ACHN (cell line): ENCODE measurements at regions not wholly inside any gene's neighbourhood (a gene's known extent, or its start where the extent isn't known, plus 50 kb on each side); places are given as distances from the start of the nearest gene placed in this dataset.
"Not testable (repeated sequence)": the region's sequence is repeated elsewhere in the genome, so short reads cannot be mapped to it uniquely, and the experiment has no call there.

Experiments used
- DNase-seq: peaks from one replicate; pipeline ENCODE4 v3.0.0-alpha.2; 2015
- in situ Hi-C: cut with HindIII; loops from 2 replicates; pipeline ENCODE4 v1.10.0; 2017; ENCODE audit warnings: low sequenced_read_pairs, low pct_ligation_motif_present, low pct_unique_long_range_greater_than_20kb

DNA sequence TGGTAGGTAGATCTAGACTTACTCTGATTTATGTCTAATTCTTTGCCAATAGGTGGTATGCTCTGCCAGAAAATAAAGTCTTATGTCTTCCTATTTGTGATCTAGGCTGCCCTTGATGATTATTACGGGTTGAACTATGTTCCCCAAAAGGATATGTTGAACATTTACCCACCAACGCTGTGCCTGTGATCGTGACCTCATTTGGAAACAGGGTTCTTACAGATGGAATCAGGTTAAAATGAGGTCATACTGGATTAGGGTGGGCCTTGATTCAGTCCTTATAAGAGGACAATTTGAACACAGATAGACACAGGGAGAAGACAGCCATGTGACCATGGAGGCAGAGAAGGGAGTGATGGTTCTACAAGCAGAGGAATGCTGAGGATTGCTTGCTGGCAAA, 95.1 kb upstream of the BCAR3 start:
- in situ Hi-C loops = no loop called here
- no peak for DNase-seq

DNA sequence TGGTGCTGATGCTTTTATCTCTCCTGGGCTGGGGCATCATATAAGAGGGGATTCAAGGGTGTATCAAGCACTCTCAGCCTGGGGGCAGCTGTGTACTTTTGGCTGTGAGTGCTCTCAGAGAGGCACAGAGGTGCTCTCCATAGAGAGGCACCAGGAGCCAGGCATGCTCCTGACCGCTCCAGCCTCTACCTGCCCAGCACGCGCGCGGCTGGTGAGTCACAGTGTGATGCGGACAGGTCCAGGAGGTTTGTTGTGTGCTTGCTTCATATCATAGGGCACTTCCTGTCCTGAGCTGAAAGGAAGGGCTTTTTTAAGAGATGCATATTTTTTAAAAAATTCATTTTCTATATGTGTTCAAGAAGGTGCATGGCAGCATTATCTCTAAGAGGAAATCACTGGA, 93.6 kb upstream of the BCAR3 start:
- DNase-seq = no peak
- in situ Hi-C loops = no loop called here

DNA sequence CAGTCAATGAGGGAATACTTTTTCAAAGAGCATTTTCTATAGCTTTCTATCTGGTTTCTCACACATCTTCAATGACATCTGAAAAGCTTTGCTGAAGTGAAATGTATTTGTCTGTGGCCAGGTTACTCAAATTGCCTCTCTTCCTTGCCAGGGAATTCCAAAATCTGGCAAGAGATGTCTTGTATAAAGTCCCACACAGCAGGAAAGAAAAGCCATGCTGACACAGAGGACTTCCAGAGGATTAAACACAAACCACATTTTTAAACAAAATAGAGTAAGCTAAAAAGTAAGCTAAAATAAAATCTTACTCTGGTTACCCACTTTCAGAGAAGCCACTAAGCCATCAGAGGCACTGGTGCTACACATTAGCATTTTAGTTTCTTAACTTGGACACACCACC, 93.1 kb upstream of the BCAR3 start:
- DNase-seq = no peak
- in situ Hi-C loops = no loop called here

DNA sequence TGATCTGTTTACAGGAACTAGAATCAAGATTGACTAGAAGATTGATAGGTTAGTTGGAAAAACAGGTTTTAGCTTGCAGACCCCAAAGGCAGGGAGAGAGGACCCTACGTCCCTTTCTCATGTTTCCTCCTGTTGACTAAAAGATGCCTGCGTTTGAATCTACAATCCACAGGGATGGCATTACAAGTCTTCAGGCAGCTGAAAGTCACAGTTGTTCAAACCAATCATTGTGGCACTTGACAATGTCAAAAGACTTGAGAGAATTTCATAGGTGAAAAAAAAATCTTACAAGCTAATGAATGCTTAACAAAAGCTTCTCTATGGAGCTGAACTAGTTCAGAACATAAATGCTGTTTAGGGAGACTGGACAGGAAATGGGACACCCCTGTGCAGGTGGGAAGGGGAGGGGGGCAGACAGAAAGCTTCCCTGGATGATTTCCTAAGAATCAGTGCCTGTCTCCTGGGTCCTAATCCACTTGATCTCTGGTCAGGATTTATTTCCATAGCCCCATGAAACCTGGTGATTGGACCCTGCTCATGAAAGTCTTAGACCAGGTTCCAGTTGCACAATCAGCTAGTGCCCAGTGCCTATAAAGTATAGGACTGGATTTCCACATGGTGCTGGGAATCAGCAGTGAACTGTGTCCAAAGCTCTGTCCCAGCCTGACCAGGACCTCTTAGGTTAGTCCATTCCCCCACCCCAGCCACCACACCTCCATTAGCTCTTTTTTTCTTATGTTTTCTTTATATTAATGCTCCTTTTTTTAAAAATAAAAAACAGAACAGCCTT, 91.6 kb upstream of the BCAR3 start:
- in situ Hi-C loops = no loop called here
- DNase-seq = no peak

DNA sequence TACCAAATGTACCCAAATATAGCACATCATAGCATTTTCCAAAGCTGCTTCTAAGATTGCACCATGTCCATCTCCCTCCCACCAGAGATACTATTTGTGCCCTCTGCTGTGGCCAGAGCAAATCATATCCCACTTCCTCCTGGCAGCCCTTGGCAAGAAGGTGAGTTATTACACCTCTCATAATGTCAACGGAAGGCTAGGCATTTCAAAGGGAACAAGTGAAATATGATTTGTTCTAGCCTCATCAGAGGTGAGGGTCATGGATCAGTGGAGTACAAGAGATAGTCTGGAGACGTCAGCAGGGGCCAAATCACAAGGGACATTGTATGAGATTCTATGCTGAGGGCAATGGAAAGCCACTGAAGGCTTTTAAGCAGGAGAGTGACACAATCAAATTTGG, 90.2 kb upstream of the BCAR3 start:
- no peak for DNase-seq
- in situ Hi-C loops = no loop called here

DNA sequence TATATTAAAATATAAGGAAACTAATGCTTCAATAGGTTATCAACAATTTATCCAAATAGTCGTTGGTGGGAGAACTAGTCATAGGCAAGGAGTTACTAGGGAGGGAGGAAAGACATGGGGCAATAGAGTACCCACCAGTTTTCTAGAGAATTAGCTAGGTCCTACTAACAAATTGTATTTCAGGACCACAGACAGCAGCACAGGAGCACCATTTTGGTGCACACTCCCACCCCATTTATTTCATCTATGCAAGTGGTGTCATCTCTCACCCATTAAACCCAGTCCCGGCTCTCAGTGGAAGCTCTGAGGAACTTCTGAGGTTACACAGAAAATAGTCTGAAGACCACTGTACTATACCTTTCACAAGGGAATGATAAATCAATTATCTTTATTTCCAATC, 89.0 kb upstream of the BCAR3 start:
- peak; percentile 9 for DNase-seq
- in situ Hi-C loops = no loop called here

DNA sequence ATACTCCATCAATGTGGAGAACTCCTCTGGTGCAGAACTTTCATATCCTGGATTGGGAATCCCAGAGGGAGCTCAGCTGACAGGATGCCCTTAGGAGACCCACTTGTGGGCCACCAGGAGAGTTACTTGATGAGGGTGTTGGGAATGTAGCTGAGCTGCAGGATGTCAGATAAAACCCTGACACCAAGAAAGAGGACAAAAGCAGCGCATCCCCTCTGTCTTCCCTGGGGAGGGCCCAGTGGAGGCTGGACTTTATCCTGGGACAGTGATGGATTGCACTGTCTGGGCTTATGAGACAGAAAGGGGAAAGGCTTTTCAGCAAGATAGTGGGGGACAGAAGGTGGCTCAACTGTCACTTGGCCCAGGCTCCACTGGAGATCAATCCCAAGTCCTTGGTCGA, 88.1 kb upstream of the BCAR3 start:
- DNase-seq = no peak
- in situ Hi-C loops = no loop called here

DNA sequence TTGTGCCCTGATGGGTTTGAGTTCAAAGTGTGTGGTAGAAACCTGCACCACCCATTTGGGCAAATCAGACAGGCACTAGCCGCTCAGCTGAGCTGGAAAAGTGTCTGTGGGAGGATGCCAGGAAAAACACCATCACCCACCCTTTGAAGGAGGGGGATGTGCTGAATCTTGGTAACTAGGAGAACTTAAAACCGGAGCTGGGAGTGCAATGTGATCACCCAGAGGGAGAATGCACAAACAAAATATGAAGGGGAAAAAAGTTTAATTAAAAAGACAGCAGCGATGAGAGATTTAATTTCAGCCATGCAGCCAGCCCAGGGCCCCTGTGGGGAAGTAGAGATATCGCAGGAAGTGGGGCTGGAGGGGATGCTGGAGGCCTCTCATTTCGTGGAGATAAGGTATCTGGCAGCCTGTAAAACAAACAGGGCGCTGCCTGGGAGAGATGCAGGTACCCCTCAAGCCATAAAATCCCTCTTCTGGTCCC, 86.8 kb upstream of the BCAR3 start:
- DNase-seq = no peak
- in situ Hi-C loops = no loop called here

DNA sequence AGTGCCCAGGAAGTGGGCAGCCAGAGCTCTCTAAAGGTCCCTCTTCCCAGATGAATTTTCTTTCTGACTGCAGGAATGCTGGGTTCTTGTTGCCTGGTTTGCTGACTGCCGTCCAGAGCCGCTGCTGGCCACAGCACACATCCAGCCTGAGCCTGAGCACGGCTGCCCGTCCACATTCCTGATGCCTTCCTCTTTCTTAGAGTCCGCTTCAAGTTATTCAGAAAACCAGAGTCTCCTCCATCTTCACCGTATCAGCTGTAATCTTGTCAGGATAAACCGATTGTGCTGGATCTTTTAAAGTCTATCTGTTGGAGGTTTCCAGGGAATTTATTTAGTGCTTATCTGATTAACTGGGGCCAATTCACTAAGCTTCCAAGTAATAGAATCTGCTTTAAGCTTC, 84.8 kb upstream of the BCAR3 start:
- in situ Hi-C loops = no loop called here
- no peak for DNase-seq

DNA sequence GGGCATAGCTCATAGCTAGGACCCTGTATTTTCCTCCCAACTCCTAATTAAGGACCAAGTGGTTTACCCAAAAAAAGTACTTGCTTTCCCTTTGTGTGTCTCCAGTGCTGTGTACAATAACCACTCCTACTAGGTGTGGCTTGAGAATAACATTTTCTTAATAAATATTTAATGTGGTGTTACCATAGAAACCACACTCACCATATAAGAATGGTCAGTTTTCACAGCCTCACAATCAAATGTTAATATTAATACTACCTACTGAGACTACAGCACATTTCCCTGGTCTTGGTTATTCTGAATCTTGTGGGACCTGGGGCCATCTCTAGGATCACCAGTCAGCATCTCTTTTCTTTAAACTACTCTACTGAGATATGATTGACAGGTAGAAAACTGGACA, 83.5 kb upstream of the BCAR3 start:
- no peak for DNase-seq
- in situ Hi-C loops = no loop called here

DNA sequence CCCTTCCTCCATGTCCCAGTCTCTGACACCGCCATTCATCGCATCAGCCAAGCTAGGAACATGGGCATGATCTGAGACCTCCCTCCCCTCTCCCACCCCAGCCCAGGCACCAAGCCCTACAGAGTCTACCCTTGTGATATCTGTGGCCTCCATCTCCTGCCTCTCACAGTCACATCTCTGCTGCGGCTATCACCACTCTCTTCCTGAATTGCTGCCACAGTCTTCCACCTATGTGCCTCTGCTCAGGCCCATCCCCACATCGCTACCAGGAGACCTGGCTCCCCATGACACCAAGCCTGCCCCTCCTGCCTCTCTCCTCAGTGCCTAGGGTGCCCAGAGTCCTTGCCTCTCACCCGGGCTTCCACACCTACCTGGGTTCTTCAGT, 82.7 kb upstream of the BCAR3 start:
- in situ Hi-C loops = no loop called here
- no peak for DNase-seq

DNA sequence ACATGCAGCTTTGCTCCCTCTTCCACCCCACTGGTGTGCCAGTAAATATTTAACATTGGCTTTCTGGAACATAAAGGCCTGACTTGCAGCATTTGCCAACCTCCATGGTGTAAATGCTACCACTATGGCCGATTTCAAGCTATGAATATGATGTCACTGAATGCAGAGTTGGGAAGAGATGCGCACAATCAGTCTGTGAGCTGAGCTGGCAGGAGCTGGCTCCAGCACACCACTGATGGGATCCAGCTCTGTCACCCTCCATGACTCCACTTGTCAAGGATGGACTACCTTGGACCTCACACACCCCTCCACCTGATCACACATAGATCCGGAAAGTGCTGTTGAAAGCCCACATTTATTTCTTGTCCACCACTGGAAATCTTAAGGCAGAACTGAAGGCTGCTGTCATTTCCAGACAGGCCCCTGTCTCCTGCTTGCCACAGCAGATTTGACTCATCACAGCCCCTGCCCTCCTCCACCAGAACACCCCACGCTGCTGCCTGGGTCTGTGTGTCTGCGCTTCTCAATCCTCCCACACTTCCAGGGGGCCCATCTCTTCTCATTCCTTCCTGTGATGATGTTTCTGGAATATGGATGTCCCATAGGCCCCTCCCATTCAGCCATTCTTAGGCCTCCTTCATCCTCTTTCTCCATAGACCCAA, 82.2 kb upstream of the BCAR3 start:
- DNase-seq = no peak
- in situ Hi-C loops = no loop called here

DNA sequence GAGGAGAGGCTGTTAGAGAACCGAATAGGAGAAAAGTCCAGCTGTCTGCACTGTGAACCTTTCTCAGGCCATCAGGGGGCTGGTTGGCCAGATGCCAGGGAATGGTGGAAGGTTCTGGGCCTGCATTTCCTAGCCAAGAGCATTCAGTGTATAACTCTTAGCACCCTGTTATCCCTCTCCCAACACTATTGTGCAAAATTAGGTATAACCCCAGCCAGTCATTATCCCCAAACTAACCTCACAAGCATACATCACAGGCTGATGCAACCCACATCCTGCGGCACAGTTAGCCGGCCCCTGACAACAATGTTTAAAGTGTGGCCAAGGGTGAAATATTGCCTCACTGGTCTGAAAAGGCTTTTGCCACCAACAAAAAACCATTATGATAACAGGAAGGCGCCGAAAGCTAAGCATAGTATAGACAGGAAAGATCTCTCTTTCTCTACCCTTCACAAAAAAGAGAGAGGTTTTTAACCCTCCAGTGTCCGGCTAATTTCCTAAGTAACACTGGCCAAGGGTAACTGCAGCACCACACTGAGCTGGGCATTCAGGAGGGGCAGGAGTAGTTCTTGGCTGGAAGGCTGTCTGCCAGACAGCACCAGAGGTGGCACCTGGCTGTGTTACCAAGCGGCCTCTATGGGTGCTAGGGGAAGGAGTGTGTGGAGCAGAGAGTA, 77.3 kb upstream of the BCAR3 start:
- in situ Hi-C loops = no loop called here
- DNase-seq = no peak

DNA sequence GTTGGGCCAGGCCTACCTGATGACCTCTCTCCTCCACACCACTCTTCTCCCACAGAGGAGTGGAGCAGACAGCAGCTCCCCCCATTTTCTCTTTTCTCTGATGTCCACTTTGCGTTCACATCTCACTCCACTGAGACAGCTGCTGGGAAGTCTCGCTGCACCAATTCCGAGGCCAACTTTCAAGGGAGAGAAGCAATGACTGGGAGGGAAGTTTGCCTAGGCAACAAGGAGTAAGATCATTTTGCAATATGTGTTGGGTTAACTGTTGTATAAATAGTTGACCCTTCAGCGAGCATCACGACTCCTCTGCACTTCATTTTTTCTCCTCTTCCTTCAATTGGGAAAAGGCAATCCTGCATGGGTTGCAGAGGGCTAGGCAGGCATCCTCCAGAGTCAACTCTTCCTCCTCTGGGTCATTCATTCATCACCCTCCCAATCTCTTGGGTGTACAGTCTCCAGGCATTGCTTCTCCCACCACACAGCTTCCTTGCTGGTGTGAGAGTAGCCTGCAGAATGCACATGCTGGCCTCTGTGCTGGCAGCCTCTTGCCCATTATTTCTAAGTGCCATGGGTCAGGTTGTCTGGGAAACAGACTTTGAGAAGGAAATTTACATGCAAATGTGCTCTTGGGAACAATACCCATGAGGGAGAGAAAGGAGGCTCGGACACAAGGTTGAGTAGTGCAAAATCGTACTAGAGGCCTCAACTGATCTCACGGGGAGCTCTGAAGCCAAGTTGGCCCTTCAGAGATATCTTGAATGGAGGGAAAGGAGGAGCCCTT, 75.8 kb upstream of the BCAR3 start:
- in situ Hi-C loops = no loop called here
- no peak for DNase-seq

DNA sequence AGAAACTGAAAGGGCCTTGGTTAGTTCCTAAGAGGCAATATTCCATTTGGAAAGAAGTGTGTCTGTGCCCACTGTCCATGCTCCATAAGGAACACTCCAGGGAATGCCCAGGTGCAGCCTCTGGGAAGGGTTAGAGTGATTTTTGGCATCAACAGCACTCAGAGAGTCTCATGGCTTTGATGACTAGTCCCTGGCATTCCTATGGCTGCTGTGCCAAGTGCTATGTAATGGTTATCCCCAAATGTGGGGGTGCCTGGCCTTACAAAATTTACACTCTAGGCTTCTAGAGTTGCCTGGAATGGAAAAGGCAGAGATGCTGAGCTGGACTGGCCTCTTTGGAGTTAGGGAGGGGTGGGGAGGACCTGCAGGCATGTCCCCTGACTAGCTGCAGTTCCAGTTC, 75.0 kb upstream of the BCAR3 start:
- in situ Hi-C loops = no loop called here

DNA sequence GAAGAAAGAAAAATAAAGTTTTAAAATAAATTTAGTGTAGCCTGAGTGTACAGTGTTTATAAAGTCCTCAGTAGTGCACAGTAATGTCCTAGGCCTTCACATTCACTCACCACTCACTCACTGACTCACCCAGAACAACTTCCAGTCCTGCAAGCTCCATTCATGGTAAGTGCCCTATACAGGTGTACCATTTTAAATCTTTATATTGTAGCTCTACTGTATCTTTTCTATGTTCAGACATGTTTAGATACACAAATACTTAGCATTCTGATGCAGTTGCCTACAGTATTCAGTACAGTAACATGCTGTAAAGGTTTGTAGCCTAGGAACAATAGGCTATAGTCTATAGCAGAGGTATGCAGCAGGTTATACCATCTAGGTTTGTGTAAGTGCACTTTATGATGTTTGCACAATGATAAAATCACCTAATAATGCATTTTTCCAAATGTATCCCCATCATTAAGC, 73.6 kb upstream of the BCAR3 start:
- DNase-seq, in situ Hi-C loops: not testable (repeated sequence)

More for the DNA sequence above, 75.0 kb upstream of the BCAR3 start:
- DNase-seq = no peak

DNA sequence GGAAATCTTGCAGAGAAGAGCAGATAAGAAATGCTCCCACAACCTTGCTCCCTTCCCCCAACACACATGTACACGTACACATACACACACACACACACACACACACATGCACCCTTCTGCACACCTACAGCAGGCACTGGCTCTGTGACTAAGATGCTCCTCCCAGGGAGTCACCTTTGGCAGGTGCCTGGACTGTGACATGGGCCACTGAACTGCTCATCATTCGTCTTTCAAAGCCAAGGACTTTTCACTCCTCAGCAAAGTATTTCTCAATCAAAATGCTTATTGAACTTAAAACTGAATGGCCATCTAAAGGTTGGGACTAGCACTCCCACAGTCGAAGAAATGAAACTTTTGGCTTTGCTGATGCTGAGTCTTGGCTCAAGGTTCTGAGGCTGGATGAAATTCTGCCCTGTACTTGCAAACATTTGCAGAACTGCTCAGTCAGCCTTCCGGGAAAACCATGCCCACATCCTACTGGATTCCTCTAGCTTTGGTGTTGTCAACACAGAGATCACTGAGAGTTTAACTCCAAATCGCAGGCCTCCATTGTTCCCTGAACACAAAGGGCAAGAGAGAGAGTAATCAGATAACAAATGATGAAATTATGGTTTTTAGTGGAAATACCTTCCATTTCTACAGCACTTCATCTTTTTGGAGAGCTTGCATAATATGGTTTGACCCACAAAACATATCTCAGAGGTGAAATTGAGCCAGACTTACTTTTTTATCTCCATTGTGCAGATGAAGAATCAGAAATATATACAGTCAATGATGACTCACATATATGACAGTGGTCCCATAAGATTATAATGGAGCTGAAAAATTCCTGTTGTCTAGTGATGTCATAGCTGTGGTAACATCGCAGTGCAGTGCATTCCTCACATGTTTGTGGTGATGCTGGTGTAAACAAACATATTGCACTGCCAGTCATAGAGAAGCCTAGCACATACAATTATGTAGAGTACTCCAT, 72.4 kb upstream of the BCAR3 start:
- in situ Hi-C loops = no loop called here

More for the DNA sequence above, 72.4 kb upstream of the BCAR3 start:
- peak; percentile 70 for DNase-seq
